A673 (cell line): ENCODE measurements at regions not wholly inside any gene's neighbourhood (a gene's known extent, or its start where the extent isn't known, plus 50 kb on each side); places are given as distances from the start of the nearest gene placed in this dataset.

Experiments used
- BruUV-seq: library from RNA; stranded (reverse); fragments of 400-500 nt; replicated peaks from 2 replicates; lab custom pipeline; 2021; lab: Mats Ljungman, UMichigan
- CTCF ChIA-PET: fragments of 300-600 bp; sonication (Branson Sonifier 250); formaldehyde crosslinking; loops from one replicate; lab custom pipeline; 2022; ENCODE audit warnings: antibody characterized with exemption; lab: Charles Lee
- POLR2A ChIA-PET: fragments of 300-600 bp; sonication (Branson Sonifier 250); formaldehyde crosslinking; loops from one replicate; lab custom pipeline; 2022; ENCODE audit warnings: antibody characterized with exemption; ENCODE audit not compliant: low non-redundant PET; lab: Charles Lee
- DNase-seq: peaks from one replicate; pipeline ENCODE4 v3.0.0-alpha.2; 2015; ENCODE audit warnings: low spot score
- H3K27ac ChIP-seq: fragments of 200-600 bp; sonication (generic); 2 replicates; pipeline ENCODE4 v1.5.1; 2016; ENCODE audit warnings: mixed run types, low read depth, mild to moderate bottlenecking, mixed read lengths, antibody characterized with exemption, low read length; ENCODE audit not compliant: poor library complexity, severe bottlenecking
- H3K27me3 ChIP-seq: fragments of 200-600 bp; sonication (generic); replicated peaks from 2 replicates; pipeline ENCODE4 v1.6.1; 2017; ENCODE audit warnings: mixed run types, low read depth, mild to moderate bottlenecking, mixed read lengths, antibody characterized with exemption, low read length; ENCODE audit not compliant: insufficient read depth, poor library complexity
- H3K36me3 ChIP-seq: fragments of 200-600 bp; sonication (generic); 2 replicates; pipeline ENCODE4 v1.6.1; 2016; ENCODE audit warnings: mixed run types, mild to moderate bottlenecking, mixed read lengths, antibody characterized with exemption, low read length; ENCODE audit not compliant: insufficient read depth, poor library complexity, severe bottlenecking
- H3K4me1 ChIP-seq: fragments of 200-600 bp; sonication (generic); 2 replicates; pipeline ENCODE4 v1.6.1; 2017; ENCODE audit warnings: mixed run types, mild to moderate bottlenecking, mixed read lengths, antibody characterized with exemption, low read length; ENCODE audit not compliant: insufficient read depth, poor library complexity, severe bottlenecking
- H3K4me3 ChIP-seq: fragments of 200-600 bp; sonication (generic); 2 replicates; pipeline ENCODE4 v1.5.1; 2016; ENCODE audit warnings: low read depth, mixed run types, mild to moderate bottlenecking, mixed read lengths, low read length; ENCODE audit not compliant: poor library complexity, severe bottlenecking
- H3K9me3 ChIP-seq: fragments of 200-600 bp; sonication (generic); 2 replicates; pipeline ENCODE4 v1.6.1; 2016; ENCODE audit warnings: mixed run types, low read depth, mild to moderate bottlenecking, mixed read lengths, antibody characterized with exemption, low read length; ENCODE audit not compliant: poor library complexity, severe bottlenecking
- EZH2 ChIP-seq: fragments of 200-600 bp; sonication (generic); IDR thresholded peaks from 2 replicates; pipeline ENCODE4 v1.6.1; 2017; ENCODE audit warnings: borderline replicate concordance, low read depth, mild to moderate bottlenecking, mixed read lengths, antibody characterized with exemption, low read length; ENCODE audit not compliant: poor library complexity, severe bottlenecking
- intact Hi-C: fragments of 100-400 bp; cut with micrococcal nuclease; formaldehyde crosslinking; loops from one replicate; pipeline ENCODE4 v1.10.0; 2022; ENCODE audit not compliant: unreplicated experiment
- TF ChIP-seq, protein P1 (sequence below): fragments of 300-800, 200-600 bp; sonication (generic); conservative IDR thresholded peaks from 2 replicates; pipeline ENCODE4 v1.5.1; 2017; ENCODE audit warnings: low read depth, mild to moderate bottlenecking, antibody characterized with exemption, low read length, moderate library complexity, mixed read lengths

DNA sequence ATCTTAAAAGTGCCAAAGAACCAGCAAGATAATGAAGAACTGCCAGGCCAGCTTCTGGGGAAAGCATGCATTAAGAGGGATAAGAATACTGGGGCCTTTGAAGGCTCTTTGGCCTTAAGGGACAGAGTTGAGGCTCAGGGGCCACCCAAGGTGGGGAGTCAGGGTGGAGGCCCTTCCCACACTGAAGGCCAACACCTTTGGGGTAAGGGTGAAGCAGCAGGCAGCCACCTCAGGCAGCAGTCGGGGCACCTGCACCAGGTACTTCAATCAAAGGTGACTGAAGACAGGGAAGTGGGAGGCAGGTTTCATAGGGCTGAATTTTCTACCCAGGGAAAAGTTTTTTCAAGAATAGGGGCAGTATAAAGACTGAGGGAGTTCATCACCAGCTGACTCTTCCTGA lies 87.7 kb upstream of the KLF13 start:
- H3K9me3 ChIP-seq, result no peaks in the 10 kb centered on the region
- H3K4me1 ChIP-seq, result peaks cover 21% of the 10 kb centered on the region
- BruUV-seq, result no TSS peak
- CTCF ChIA-PET, result no interaction called here
- no peaks in the 10 kb centered on the region for H3K36me3 ChIP-seq
- no peaks in the 10 kb centered on the region for H3K27me3 ChIP-seq
- H3K4me3 ChIP-seq, result no peak overlapping the region
- intact Hi-C loops, result no loop called here
- POLR2A ChIA-PET, result no interaction called here
- no peak for DNase-seq
- no peak overlapping the region for H3K27ac ChIP-seq
- TF ChIP-seq, protein P1, sequence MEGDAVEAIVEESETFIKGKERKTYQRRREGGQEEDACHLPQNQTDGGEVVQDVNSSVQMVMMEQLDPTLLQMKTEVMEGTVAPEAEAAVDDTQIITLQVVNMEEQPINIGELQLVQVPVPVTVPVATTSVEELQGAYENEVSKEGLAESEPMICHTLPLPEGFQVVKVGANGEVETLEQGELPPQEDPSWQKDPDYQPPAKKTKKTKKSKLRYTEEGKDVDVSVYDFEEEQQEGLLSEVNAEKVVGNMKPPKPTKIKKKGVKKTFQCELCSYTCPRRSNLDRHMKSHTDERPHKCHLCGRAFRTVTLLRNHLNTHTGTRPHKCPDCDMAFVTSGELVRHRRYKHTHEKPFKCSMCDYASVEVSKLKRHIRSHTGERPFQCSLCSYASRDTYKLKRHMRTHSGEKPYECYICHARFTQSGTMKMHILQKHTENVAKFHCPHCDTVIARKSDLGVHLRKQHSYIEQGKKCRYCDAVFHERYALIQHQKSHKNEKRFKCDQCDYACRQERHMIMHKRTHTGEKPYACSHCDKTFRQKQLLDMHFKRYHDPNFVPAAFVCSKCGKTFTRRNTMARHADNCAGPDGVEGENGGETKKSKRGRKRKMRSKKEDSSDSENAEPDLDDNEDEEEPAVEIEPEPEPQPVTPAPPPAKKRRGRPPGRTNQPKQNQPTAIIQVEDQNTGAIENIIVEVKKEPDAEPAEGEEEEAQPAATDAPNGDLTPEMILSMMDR, result no peak
- TF ChIP-seq EZH2, result no peak

GRCh38 chr15:31239409-31239808 lies 87.2 kb upstream of the KLF13 start:
- Histone ChIP-seq H3K27ac (no peak overlapping the region), H3K4me1 (peaks cover 21% of the 10 kb centered on the region), H3K4me3 (no peak overlapping the region), H3K27me3 (no peaks in the 10 kb centered on the region), H3K9me3 (no peaks in the 10 kb centered on the region), H3K36me3 (no peaks in the 10 kb centered on the region)
- BruUV-seq, result no TSS peak
- TF ChIP-seq EZH2, result no peak
- TF ChIP-seq, protein P1, result no peak
- intact Hi-C loops, result no loop called here
- CTCF ChIA-PET, result no interaction called here
- DNase-seq, result no peak
- POLR2A ChIA-PET, result no interaction called here

DNA sequence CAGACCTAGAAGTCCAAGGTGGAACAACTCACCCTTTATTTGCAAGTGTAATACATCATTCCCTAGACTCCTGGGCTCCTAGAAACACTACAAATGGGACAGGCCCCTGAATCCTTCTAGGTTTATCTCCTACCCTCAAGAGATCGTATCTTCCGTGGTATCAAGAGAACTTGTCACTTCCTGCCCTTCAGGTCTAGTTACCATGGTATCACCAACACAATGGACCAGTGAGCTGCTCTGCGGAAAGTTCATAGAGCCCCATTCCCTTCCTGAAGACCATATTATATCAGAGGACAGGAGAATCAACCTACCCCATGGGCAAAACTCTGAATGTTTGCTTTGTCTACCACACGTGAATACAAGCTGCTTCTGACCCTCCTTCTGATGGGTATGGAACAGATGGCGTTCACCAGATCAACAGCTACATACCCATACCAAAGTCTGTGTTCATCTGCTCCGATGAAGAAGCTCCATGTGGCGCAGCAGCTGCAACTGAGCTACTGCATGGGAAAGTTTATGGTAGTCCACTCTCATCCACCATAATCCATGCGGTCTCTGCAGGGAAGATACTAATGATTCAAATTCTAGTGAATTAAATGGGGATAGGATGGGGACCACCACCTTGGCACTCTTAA lies 84.6 kb upstream of the KLF13 start:
- TF ChIP-seq, protein P1, result no peak
- no peak for TF ChIP-seq EZH2
- peaks cover 4% of the 10 kb centered on the region for H3K4me1 ChIP-seq
- intact Hi-C loops, result no loop called here
- H3K27ac ChIP-seq, result no peak overlapping the region
- no peak for DNase-seq
- BruUV-seq, result no TSS peak
- H3K27me3 ChIP-seq, result no peaks in the 10 kb centered on the region
- POLR2A ChIA-PET, result no interaction called here
- H3K4me3 ChIP-seq, result no peak overlapping the region
- no peaks in the 10 kb centered on the region for H3K36me3 ChIP-seq
- CTCF ChIA-PET, result no interaction called here
- no peaks in the 10 kb centered on the region for H3K9me3 ChIP-seq
